ENCODE measurements at regions not wholly inside any gene's neighbourhood (a gene's known extent, or its start where the extent isn't known, plus 50 kb on each side); places are given as distances from the start of the nearest gene placed in this dataset.

- Histone ChIP-seq H3K36me3 (no peaks in the 10 kb centered on the region), H3K4me3 (no peak overlapping the region), H3K9me3 (ENCODE audit: low read depth) (no peaks in the 10 kb centered on the region), H2AFZ (replicated peaks) (no peak overlapping the region), H3K9ac (no peak overlapping the region), H3K4me2 (no peak overlapping the region), H4K20me1 (ENCODE audit: low read depth) (no peaks in the 10 kb centered on the region), H3K79me2 (ENCODE audit: low read depth) (no peaks in the 10 kb centered on the region), H3F3A (ENCODE audit: low read depth) (no peaks in the 10 kb centered on the region), H3K27me3 (no peaks in the 10 kb centered on the region), H3K4me1 (no peaks in the 10 kb centered on the region), H3K27ac (no peak overlapping the region)
- H3K9me3 Mint-ChIP-seq, result peaks cover 8% of the 10 kb centered on the region
- H3K36me3 Mint-ChIP-seq, result no peaks in the 10 kb centered on the region
- H3K4me1 Mint-ChIP-seq, result no peaks in the 10 kb centered on the region
- TF ChIP-seq CTCF (IDR thresholded peaks at IDR 0.05), result no peak
- H3K27me3 Mint-ChIP-seq (ENCODE audit: insufficient read depth, low read depth), result no peaks in the 10 kb centered on the region
- H3K27ac Mint-ChIP-seq, result no peak overlapping the region
- H3K4me3 Mint-ChIP-seq, result no peak overlapping the region
- no peak for DNase-seq (ENCODE audit: low spot score)
Measured at GRCh38 chr7:41524876-41525275, 178.0 kb downstream of the INHBA start.

GRCh38 chr7:41520445-41520844, 182.4 kb downstream of the INHBA start:
- no peak overlapping the region for H3K4me3 Mint-ChIP-seq
- H3K27me3 Mint-ChIP-seq (ENCODE audit: insufficient read depth, low read depth), result no peaks in the 10 kb centered on the region

GRCh38 chr7:41517771-41518170, 185.1 kb downstream of the INHBA start:
- no peak overlapping the region for H3K27ac ChIP-seq
- no peaks in the 10 kb centered on the region for H4K20me1 ChIP-seq (ENCODE audit: low read depth)
- H3K36me3 ChIP-seq, result no peaks in the 10 kb centered on the region
- H3K79me2 ChIP-seq (ENCODE audit: low read depth), result no peaks in the 10 kb centered on the region
- H3K4me3 ChIP-seq, result no peak overlapping the region
- no peak overlapping the region for H3K4me3 Mint-ChIP-seq
- no peak overlapping the region for H3K27ac Mint-ChIP-seq
- H3K9ac ChIP-seq, result no peak overlapping the region
- no peaks in the 10 kb centered on the region for H3K27me3 ChIP-seq
- H3K4me2 ChIP-seq, result no peak overlapping the region
- no peaks in the 10 kb centered on the region for H3F3A ChIP-seq (ENCODE audit: low read depth)
- no peaks in the 10 kb centered on the region for H3K27me3 Mint-ChIP-seq (ENCODE audit: insufficient read depth, low read depth)
- H3K9me3 ChIP-seq (ENCODE audit: low read depth), result no peaks in the 10 kb centered on the region
- H3K9me3 Mint-ChIP-seq, result peaks cover 6% of the 10 kb centered on the region
- H3K36me3 Mint-ChIP-seq, result no peaks in the 10 kb centered on the region
- DNase-seq (ENCODE audit: low spot score), result no peak
- no peak overlapping the region for H2AFZ ChIP-seq (replicated peaks)
- no peaks in the 10 kb centered on the region for H3K4me1 ChIP-seq
- no peaks in the 10 kb centered on the region for H3K4me1 Mint-ChIP-seq
- TF ChIP-seq CTCF (IDR thresholded peaks at IDR 0.05) (no peak), EZH2 (IDR thresholded peaks at IDR 0.05) (no peak), EZH2phosphoT487 (IDR thresholded peaks at IDR 0.05) (no peak)

More at GRCh38 chr7:41520445-41520844, 182.4 kb downstream of the INHBA start:
- H3K4me3 ChIP-seq, result no peak overlapping the region
- no peaks in the 10 kb centered on the region for H3K9me3 ChIP-seq (ENCODE audit: low read depth)
- TF ChIP-seq EZH2 (IDR thresholded peaks at IDR 0.05) (no peak), EZH2phosphoT487 (IDR thresholded peaks at IDR 0.05) (no peak), CTCF (IDR thresholded peaks at IDR 0.05) (no peak)
- H3K9ac ChIP-seq, result no peak overlapping the region
- no peaks in the 10 kb centered on the region for H3K36me3 ChIP-seq
- DNase-seq (ENCODE audit: low spot score), result no peak
- Mint-ChIP-seq H3K4me1 (no peaks in the 10 kb centered on the region), H3K9me3 (peaks cover 14% of the 10 kb centered on the region), H3K36me3 (no peaks in the 10 kb centered on the region), H3K27ac (no peak overlapping the region)
- no peak overlapping the region for H2AFZ ChIP-seq (replicated peaks)
- H3K79me2 ChIP-seq (ENCODE audit: low read depth), result no peaks in the 10 kb centered on the region
- H3F3A ChIP-seq (ENCODE audit: low read depth), result no peaks in the 10 kb centered on the region
- H3K27me3 ChIP-seq, result no peaks in the 10 kb centered on the region
- no peak overlapping the region for H3K4me2 ChIP-seq
- no peaks in the 10 kb centered on the region for H4K20me1 ChIP-seq (ENCODE audit: low read depth)
- H3K27ac ChIP-seq, result no peak overlapping the region
- no peaks in the 10 kb centered on the region for H3K4me1 ChIP-seq

- Mint-ChIP-seq H3K9me3 (no peaks in the 10 kb centered on the region), H3K4me1 (peaks cover 8% of the 10 kb centered on the region), H3K36me3 (no peaks in the 10 kb centered on the region), H3K27me3 (ENCODE audit: insufficient read depth, low read depth) (no peaks in the 10 kb centered on the region), H3K27ac (no peak overlapping the region), H3K4me3 (no peak overlapping the region)
- Histone ChIP-seq H3K27me3 (no peaks in the 10 kb centered on the region), H3K36me3 (no peaks in the 10 kb centered on the region), H4K20me1 (ENCODE audit: low read depth) (no peaks in the 10 kb centered on the region), H3K27ac (no peak overlapping the region), H2AFZ (replicated peaks) (no peak overlapping the region), H3K4me1 (no peaks in the 10 kb centered on the region), H3K4me2 (no peak overlapping the region), H3K79me2 (ENCODE audit: low read depth) (no peaks in the 10 kb centered on the region), H3K9ac (no peak overlapping the region), H3K4me3 (no peak overlapping the region), H3F3A (ENCODE audit: low read depth) (no peaks in the 10 kb centered on the region), H3K9me3 (ENCODE audit: low read depth) (no peaks in the 10 kb centered on the region)
- no peak for TF ChIP-seq EZH2 (IDR thresholded peaks at IDR 0.05)
- no peak for TF ChIP-seq EZH2phosphoT487 (IDR thresholded peaks at IDR 0.05)
- no peak for TF ChIP-seq CTCF (IDR thresholded peaks at IDR 0.05)
- DNase-seq (ENCODE audit: low spot score), result no peak
Measured at GRCh38 chr7:41508755-41509154, 194.1 kb downstream of the INHBA start.

Measured in neural progenitor cell (in vitro differentiated cells).